Neutrophil (primary cell): ENCODE measurements at regions not wholly inside any gene's neighbourhood (a gene's known extent, or its start where the extent isn't known, plus 50 kb on each side); places are given as distances from the start of the nearest gene placed in this dataset.

Experiments used
- H3K27ac ChIP-seq: fragments of 200-600 bp; sonication (generic); 2 replicates; pipeline ENCODE4 v1.5.1; 2016; ENCODE audit warnings: mild to moderate bottlenecking, moderate library complexity
- H3K27me3 ChIP-seq: fragments of 200-600 bp; sonication (generic); 2 replicates; pipeline ENCODE4 v1.6.0; 2016; ENCODE audit warnings: mild to moderate bottlenecking
- H3K36me3 ChIP-seq: fragments of 200-600 bp; sonication (generic); 2 replicates; pipeline ENCODE4 v1.5.1; 2017
- H3K4me1 ChIP-seq, 2 experiments: fragments of 200-600 bp in 1 of 2; sonication (generic) in 1 of 2; 1 replicate in 1 of 2; 2 replicates in 1 of 2; pipeline versions ENCODE4 v1.5.1 to v1.6.1; 2013 to 2016; ENCODE audit warnings: low read depth in 1 of 2, low read length in 1 of 2, mild to moderate bottlenecking in 1 of 2, moderate library complexity in 1 of 2; ENCODE audit not compliant: control insufficient read depth in 1 of 2, insufficient read depth in 1 of 2
- H3K4me3 ChIP-seq, 2 experiments: fragments of 200-600 bp in 1 of 2; sonication (generic) in 1 of 2; 1 replicate in 1 of 2; 2 replicates in 1 of 2; pipeline ENCODE4 v1.5.1; 2013 to 2016; ENCODE audit warnings: low read depth in 1 of 2, low read length in 1 of 2, mild to moderate bottlenecking in 1 of 2, moderate library complexity in 1 of 2
- H3K9me3 ChIP-seq: fragments of 200-600 bp; sonication (generic); 2 replicates; pipeline ENCODE4 v1.5.1; 2016
- CTCF ChIP-seq: fragments of 200-600 bp; sonication (generic); IDR thresholded peaks from 2 replicates; pipeline ENCODE4 v1.5.1; 2016; ENCODE audit warnings: antibody characterized with exemption

DNA sequence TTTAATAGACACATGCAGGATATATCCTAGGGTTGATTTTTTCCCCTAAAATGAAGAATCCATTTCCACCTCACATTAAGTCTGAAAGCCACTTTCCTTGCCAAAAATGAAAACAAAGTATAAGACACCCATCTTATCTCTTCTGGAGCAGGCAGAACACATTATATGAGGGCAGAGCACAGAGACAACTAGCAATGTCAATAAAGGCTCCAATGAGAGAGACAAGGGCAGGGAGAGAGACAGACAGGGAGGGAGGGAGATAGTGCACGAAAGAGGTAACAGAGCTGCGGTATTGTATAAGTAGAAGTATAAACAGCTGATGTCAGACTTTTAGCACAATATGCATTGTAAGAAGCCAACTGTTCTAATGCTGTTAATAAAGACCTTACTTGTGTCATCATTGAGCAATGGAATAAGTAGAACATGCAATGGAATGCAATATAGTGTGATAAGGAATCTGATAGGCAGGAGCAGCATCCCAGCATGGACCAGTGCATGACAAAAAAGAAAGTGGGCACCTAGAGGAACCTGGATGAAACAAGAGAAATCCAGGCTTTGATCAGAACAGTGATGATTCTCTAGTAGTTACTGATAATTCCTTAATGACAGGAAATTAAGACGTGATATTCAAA lies 150.6 kb upstream of the TCF4 start:
- Histone ChIP-seq H3K27ac (no peak overlapping the region), H3K4me1 (no peaks in the 10 kb centered on the region), H3K4me3 (no peak overlapping the region), H3K27me3 (no peaks in the 10 kb centered on the region), H3K9me3 (no peaks in the 10 kb centered on the region), H3K36me3 (no peaks in the 10 kb centered on the region)
- no peak for TF ChIP-seq CTCF

GRCh38 chr18:55737781-55738468 lies 149.9 kb upstream of the TCF4 start:
- no peak for TF ChIP-seq CTCF

DNA sequence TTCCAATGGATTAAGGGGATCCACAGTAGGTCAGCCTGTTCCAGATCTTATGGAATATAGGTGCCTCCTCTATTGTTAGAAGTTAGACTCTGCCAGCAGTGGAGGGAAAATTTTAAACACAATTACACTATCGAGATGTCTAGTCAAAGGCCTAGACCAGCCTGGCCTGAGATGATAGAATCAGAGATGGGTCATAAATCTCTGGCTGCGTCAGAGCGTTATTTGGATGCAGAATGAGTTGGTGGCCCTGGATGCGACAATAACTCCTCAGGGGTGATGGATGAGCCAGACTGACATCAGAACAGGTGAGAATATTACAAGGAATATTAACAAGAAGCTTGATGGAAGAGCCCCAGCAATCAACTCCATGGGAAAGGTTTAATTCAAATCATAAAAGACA lies 149.3 kb upstream of the TCF4 start:
- H3K4me3 ChIP-seq = no peak overlapping the region
- no peak overlapping the region for H3K27ac ChIP-seq
- no peaks in the 10 kb centered on the region for H3K9me3 ChIP-seq
- H3K36me3 ChIP-seq = no peaks in the 10 kb centered on the region
- no peaks in the 10 kb centered on the region for H3K4me1 ChIP-seq
- TF ChIP-seq CTCF = no peak
- H3K27me3 ChIP-seq = no peaks in the 10 kb centered on the region

More at GRCh38 chr18:55737781-55738468, 149.9 kb upstream of the TCF4 start:
- Histone ChIP-seq H3K4me1 (no peaks in the 10 kb centered on the region), H3K4me3 (no peak overlapping the region), H3K27ac (no peak overlapping the region), H3K9me3 (no peaks in the 10 kb centered on the region), H3K27me3 (no peaks in the 10 kb centered on the region), H3K36me3 (no peaks in the 10 kb centered on the region)

- no peaks in the 10 kb centered on the region for H3K36me3 ChIP-seq
- H3K4me3 ChIP-seq = no peak overlapping the region
- no peaks in the 10 kb centered on the region for H3K9me3 ChIP-seq
- no peaks in the 10 kb centered on the region for H3K4me1 ChIP-seq
- TF ChIP-seq CTCF = no peak
- H3K27me3 ChIP-seq = no peaks in the 10 kb centered on the region
- no peak overlapping the region for H3K27ac ChIP-seq
These were observed 148.0 kb upstream of the TCF4 start for GRCh38 chr18:55735969-55736368.

GRCh38 chr18:55735199-55735855 lies 147.3 kb upstream of the TCF4 start:
- Histone ChIP-seq H3K9me3 (no peaks in the 10 kb centered on the region), H3K4me3 (no peak overlapping the region), H3K27me3 (no peaks in the 10 kb centered on the region), H3K4me1 (no peaks in the 10 kb centered on the region), H3K27ac (no peak overlapping the region), H3K36me3 (no peaks in the 10 kb centered on the region)
- TF ChIP-seq CTCF = no peak
